ENCODE measurements at regions not wholly inside any gene's neighbourhood (a gene's known extent, or its start where the extent isn't known, plus 50 kb on each side); places are given as distances from the start of the nearest gene placed in this dataset.

- no peaks in the 10 kb centered on the region for H3K9me3 Mint-ChIP-seq
Observed at GRCh38 chr7:130933919-130934318, 199.9 kb upstream of the KLF14 start.

GRCh38 chr7:130935564-130936157 lies 201.7 kb upstream of the KLF14 start:
- no peaks in the 10 kb centered on the region for H3K27me3 Mint-ChIP-seq
- DNase-seq = peak; percentile 56
- H3K4me3 Mint-ChIP-seq = no peak overlapping the region
- intact Hi-C loops (cut with micrococcal nuclease) = no loop called here
- H3K9me3 Mint-ChIP-seq = no peaks in the 10 kb centered on the region
- H3K36me3 Mint-ChIP-seq (ENCODE audit: low read depth) = peaks cover 71% of the 10 kb centered on the region
- peak overlapping the region; percentile 77 for H3K27ac Mint-ChIP-seq
- peaks cover 69% of the 10 kb centered on the region for H3K4me1 Mint-ChIP-seq

More at GRCh38 chr7:130933919-130934318, 199.9 kb upstream of the KLF14 start:
- H3K36me3 Mint-ChIP-seq (ENCODE audit: low read depth) = peaks cover 71% of the 10 kb centered on the region
- no peaks in the 10 kb centered on the region for H3K27me3 Mint-ChIP-seq
- DNase-seq = no peak
- intact Hi-C loops (cut with micrococcal nuclease) = no loop called here
- H3K4me3 Mint-ChIP-seq = no peak overlapping the region
- peaks cover 70% of the 10 kb centered on the region for H3K4me1 Mint-ChIP-seq
- H3K27ac Mint-ChIP-seq = no peak overlapping the region

- Mint-ChIP-seq H3K4me3 (no peak overlapping the region), H3K27me3 (no peaks in the 10 kb centered on the region), H3K9me3 (no peaks in the 10 kb centered on the region), H3K4me1 (peaks cover 70% of the 10 kb centered on the region), H3K36me3 (ENCODE audit: low read depth) (peaks cover 74% of the 10 kb centered on the region), H3K27ac (peak overlapping the region; percentile 77)
- peak; percentile 53 for DNase-seq
- intact Hi-C loops (cut with micrococcal nuclease) = no loop called here
Observed at GRCh38 chr7:130936202-130936931, 202.4 kb upstream of the KLF14 start.

GRCh38 chr7:130937016-130937415 lies 203.0 kb upstream of the KLF14 start:
- Mint-ChIP-seq H3K36me3 (ENCODE audit: low read depth) (peaks cover 80% of the 10 kb centered on the region), H3K4me3 (peak overlapping the region; percentile 8), H3K27ac (peak overlapping the region; percentile 77), H3K9me3 (no peaks in the 10 kb centered on the region), H3K27me3 (no peaks in the 10 kb centered on the region), H3K4me1 (peaks cover 74% of the 10 kb centered on the region)
- intact Hi-C loops (cut with micrococcal nuclease) = no loop called here
- DNase-seq = no peak

GRCh38 chr7:130937830-130938229 lies 203.8 kb upstream of the KLF14 start:
- Mint-ChIP-seq H3K4me1 (peaks cover 78% of the 10 kb centered on the region), H3K4me3 (no peak overlapping the region), H3K27ac (peak overlapping the region; percentile 52), H3K27me3 (no peaks in the 10 kb centered on the region), H3K9me3 (no peaks in the 10 kb centered on the region), H3K36me3 (ENCODE audit: low read depth) (peaks cover 84% of the 10 kb centered on the region)
- intact Hi-C loops (cut with micrococcal nuclease) = no loop called here
- no peak for DNase-seq

- Mint-ChIP-seq H3K9me3 (no peaks in the 10 kb centered on the region), H3K4me3 (peak overlapping the region; percentile 3), H3K4me1 (peaks cover 81% of the 10 kb centered on the region), H3K27ac (peak overlapping the region; percentile 52), H3K27me3 (no peaks in the 10 kb centered on the region), H3K36me3 (ENCODE audit: low read depth) (peaks cover 85% of the 10 kb centered on the region)
- no peak for DNase-seq
- intact Hi-C loops (cut with micrococcal nuclease) = no loop called here
Observed at GRCh38 chr7:130938661-130939060, 204.7 kb upstream of the KLF14 start.

GRCh38 chr7:130939321-130940095 lies 205.5 kb upstream of the KLF14 start:
- Mint-ChIP-seq H3K36me3 (ENCODE audit: low read depth) (peaks cover 81% of the 10 kb centered on the region), H3K4me3 (peak overlapping the region; percentile 51), H3K4me1 (peaks cover 81% of the 10 kb centered on the region), H3K27ac (peak overlapping the region; percentile 69), H3K9me3 (no peaks in the 10 kb centered on the region), H3K27me3 (no peaks in the 10 kb centered on the region)
- intact Hi-C loops (cut with micrococcal nuclease) = no loop called here
- no peak for DNase-seq

GRCh38 chr7:130940326-130940725 lies 206.3 kb upstream of the KLF14 start:
- peak overlapping the region; percentile 85 for H3K27ac Mint-ChIP-seq
- H3K4me1 Mint-ChIP-seq = peaks cover 80% of the 10 kb centered on the region
- intact Hi-C loops (cut with micrococcal nuclease) = no loop called here
- H3K36me3 Mint-ChIP-seq (ENCODE audit: low read depth) = peaks cover 80% of the 10 kb centered on the region
- peak overlapping the region; percentile 62 for H3K4me3 Mint-ChIP-seq
- H3K27me3 Mint-ChIP-seq = no peaks in the 10 kb centered on the region
- no peak for DNase-seq
- H3K9me3 Mint-ChIP-seq = no peaks in the 10 kb centered on the region

- Mint-ChIP-seq H3K36me3 (ENCODE audit: low read depth) (peaks cover 80% of the 10 kb centered on the region), H3K4me1 (peaks cover 80% of the 10 kb centered on the region), H3K9me3 (no peaks in the 10 kb centered on the region), H3K27me3 (no peaks in the 10 kb centered on the region), H3K27ac (peak overlapping the region; percentile 90), H3K4me3 (peak overlapping the region; percentile 86)
- peak; percentile 55 for DNase-seq
- intact Hi-C loops (cut with micrococcal nuclease) = no loop called here
Observed at GRCh38 chr7:130940907-130941306, 206.9 kb upstream of the KLF14 start.

GRCh38 chr7:130941322-130942210 lies 207.6 kb upstream of the KLF14 start:
- Mint-ChIP-seq H3K36me3 (ENCODE audit: low read depth) (peaks cover 79% of the 10 kb centered on the region), H3K4me1 (peaks cover 80% of the 10 kb centered on the region), H3K27ac (peak overlapping the region; percentile 90), H3K4me3 (peak overlapping the region; percentile 86), H3K9me3 (no peaks in the 10 kb centered on the region), H3K27me3 (no peaks in the 10 kb centered on the region)
- DNase-seq = peak; percentile 69
- intact Hi-C loops (cut with micrococcal nuclease) = loop anchor here (2.0 kb wide), 1 partner anchor 15 kb away; no protein-coding TSS in a partner anchor

- H3K27ac Mint-ChIP-seq = peak overlapping the region; percentile 90
- no peaks in the 10 kb centered on the region for H3K9me3 Mint-ChIP-seq
- H3K4me1 Mint-ChIP-seq = peaks cover 76% of the 10 kb centered on the region
- H3K36me3 Mint-ChIP-seq (ENCODE audit: low read depth) = peaks cover 75% of the 10 kb centered on the region
- DNase-seq = peak; percentile 59
- no peaks in the 10 kb centered on the region for H3K27me3 Mint-ChIP-seq
- peak overlapping the region; percentile 86 for H3K4me3 Mint-ChIP-seq
- intact Hi-C loops (cut with micrococcal nuclease) = loop anchor here (2.0 kb wide), 1 partner anchor 16 kb away; no protein-coding TSS in a partner anchor
Observed at GRCh38 chr7:130942211-130942964, 208.4 kb upstream of the KLF14 start.

- Mint-ChIP-seq H3K27me3 (no peaks in the 10 kb centered on the region), H3K27ac (peak overlapping the region; percentile 90), H3K36me3 (ENCODE audit: low read depth) (peaks cover 78% of the 10 kb centered on the region), H3K4me3 (peak overlapping the region; percentile 86), H3K9me3 (no peaks in the 10 kb centered on the region), H3K4me1 (peaks cover 82% of the 10 kb centered on the region)
- peak; percentile 70 for DNase-seq
- intact Hi-C loops (cut with micrococcal nuclease) = loop anchor here (1.0 to 2.0 kb wide), 3 partner anchors 17 to 30 kb away; no protein-coding TSS in a partner anchor
Observed at GRCh38 chr7:130943336-130943901, 209.4 kb upstream of the KLF14 start.

Measured in activated CD4-positive, alpha-beta T cell treated with anti-CD3 and anti-CD28 coated beads, Interleukin-2, amount 10 ng/mL, durations not matched to agents 24 days and 14 days (primary cell).